A673 (cell line): ENCODE measurements at regions not wholly inside any gene's neighbourhood (a gene's known extent, or its start where the extent isn't known, plus 50 kb on each side); places are given as distances from the start of the nearest gene placed in this dataset.
"Not testable (repeated sequence)": the region's sequence is repeated elsewhere in the genome, so short reads cannot be mapped to it uniquely, and the experiment has no call there.

ENCODE experiments used
- EZH2 ChIP-seq: fragments of 200-600 bp; sonication (generic); IDR thresholded peaks from 2 replicates; pipeline ENCODE4 v1.6.1; 2017; ENCODE audit warnings: borderline replicate concordance, low read depth, mild to moderate bottlenecking, mixed read lengths, antibody characterized with exemption, low read length; ENCODE audit not compliant: poor library complexity, severe bottlenecking
- TF ChIP-seq, protein P1 (sequence below): fragments of 300-800, 200-600 bp; sonication (generic); conservative IDR thresholded peaks from 2 replicates; pipeline ENCODE4 v1.5.1; 2017; ENCODE audit warnings: low read depth, mild to moderate bottlenecking, antibody characterized with exemption, low read length, moderate library complexity, mixed read lengths

DNA sequence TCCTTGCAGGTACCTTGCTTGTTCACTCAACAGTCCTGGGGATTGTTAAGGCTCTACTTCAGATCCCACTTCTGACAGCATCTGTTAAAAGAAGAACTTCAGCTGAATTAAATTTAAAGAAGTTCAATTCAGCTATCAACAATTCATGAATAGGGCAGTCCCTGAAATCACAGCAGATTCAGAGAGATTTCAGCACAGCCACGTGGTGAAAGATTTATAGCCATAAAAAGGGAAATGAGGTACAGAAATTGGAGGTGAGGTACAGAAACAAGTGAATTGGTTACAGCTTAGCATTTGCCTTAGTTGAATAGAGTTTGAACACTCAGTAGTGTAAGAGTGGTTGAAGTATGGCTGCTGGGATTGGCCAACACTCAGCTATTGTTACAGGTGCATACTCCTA is 1653.3 kb upstream of the DEFB115 start:
- TF ChIP-seq EZH2, result not testable (repeated sequence)
- TF ChIP-seq, protein P1, sequence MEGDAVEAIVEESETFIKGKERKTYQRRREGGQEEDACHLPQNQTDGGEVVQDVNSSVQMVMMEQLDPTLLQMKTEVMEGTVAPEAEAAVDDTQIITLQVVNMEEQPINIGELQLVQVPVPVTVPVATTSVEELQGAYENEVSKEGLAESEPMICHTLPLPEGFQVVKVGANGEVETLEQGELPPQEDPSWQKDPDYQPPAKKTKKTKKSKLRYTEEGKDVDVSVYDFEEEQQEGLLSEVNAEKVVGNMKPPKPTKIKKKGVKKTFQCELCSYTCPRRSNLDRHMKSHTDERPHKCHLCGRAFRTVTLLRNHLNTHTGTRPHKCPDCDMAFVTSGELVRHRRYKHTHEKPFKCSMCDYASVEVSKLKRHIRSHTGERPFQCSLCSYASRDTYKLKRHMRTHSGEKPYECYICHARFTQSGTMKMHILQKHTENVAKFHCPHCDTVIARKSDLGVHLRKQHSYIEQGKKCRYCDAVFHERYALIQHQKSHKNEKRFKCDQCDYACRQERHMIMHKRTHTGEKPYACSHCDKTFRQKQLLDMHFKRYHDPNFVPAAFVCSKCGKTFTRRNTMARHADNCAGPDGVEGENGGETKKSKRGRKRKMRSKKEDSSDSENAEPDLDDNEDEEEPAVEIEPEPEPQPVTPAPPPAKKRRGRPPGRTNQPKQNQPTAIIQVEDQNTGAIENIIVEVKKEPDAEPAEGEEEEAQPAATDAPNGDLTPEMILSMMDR, result not testable (repeated sequence)
